ENCODE measurements at regions not wholly inside any gene's neighbourhood (a gene's known extent, or its start where the extent isn't known, plus 50 kb on each side); places are given as distances from the start of the nearest gene placed in this dataset.
"Not testable (repeated sequence)": the region's sequence is repeated elsewhere in the genome, so short reads cannot be mapped to it uniquely, and the experiment has no call there.

- Mint-ChIP-seq H3K36me3 (ENCODE audit: insufficient read depth, unreplicated experiment) (no peaks in the 10 kb centered on the region), H3K4me1 (ENCODE audit: low read depth, unreplicated experiment) (no peaks in the 10 kb centered on the region), H3K9me3 (ENCODE audit: unreplicated experiment) (no peaks in the 10 kb centered on the region), H3K27ac (ENCODE audit: unreplicated experiment) (no peak overlapping the region), H3K4me3 (ENCODE audit: unreplicated experiment) (no peak overlapping the region), H3K27me3 (ENCODE audit: insufficient read depth, unreplicated experiment) (no peaks in the 10 kb centered on the region)
- CTCF ChIA-PET = no interaction called here
- Histone ChIP-seq H3K36me3 (ENCODE audit: control insufficient read depth, insufficient read depth, low read length) (no peaks in the 10 kb centered on the region), H3K4me1 (no peaks in the 10 kb centered on the region), H3K9me3 (no peaks in the 10 kb centered on the region), H3K4me3 (ENCODE audit: low read depth, low read length) (no peak overlapping the region), H3K27me3 (replicated peaks; ENCODE audit: control insufficient read depth, insufficient read depth, low read length) (no peaks in the 10 kb centered on the region)
- POLR2A ChIA-PET = no interaction called here
- TF ChIP-seq CTCF (IDR thresholded peaks at IDR 0.05; ENCODE audit: insufficient read depth in 1 of 2, low read depth in 1 of 2, low read length in 1 of 2, severe bottlenecking in 1 of 2, unreplicated experiment in 1 of 2) = no peak
- BruUV-seq (replicated peaks) = no TSS peak
- intact Hi-C loops (cut with micrococcal nuclease; ENCODE audit: unreplicated experiment) = no loop called here
- no peak for DNase-seq
Measured at GRCh38 chr2:200109421-200109820, 154.0 kb downstream of the MAIP1 start.

- H3K36me3 Mint-ChIP-seq (ENCODE audit: insufficient read depth, unreplicated experiment) = no peaks in the 10 kb centered on the region
- Histone ChIP-seq H3K9me3 (no peaks in the 10 kb centered on the region), H3K27me3 (replicated peaks; ENCODE audit: control insufficient read depth, insufficient read depth, low read length) (no peaks in the 10 kb centered on the region), H3K4me1 (no peaks in the 10 kb centered on the region), H3K36me3 (ENCODE audit: control insufficient read depth, insufficient read depth, low read length) (no peaks in the 10 kb centered on the region), H3K4me3 (ENCODE audit: low read depth, low read length) (no peak overlapping the region)
- H3K4me3 Mint-ChIP-seq (ENCODE audit: unreplicated experiment) = no peak overlapping the region
- CTCF ChIA-PET = no interaction called here
- no peaks in the 10 kb centered on the region for H3K9me3 Mint-ChIP-seq (ENCODE audit: unreplicated experiment)
- intact Hi-C loops (cut with micrococcal nuclease; ENCODE audit: unreplicated experiment) = no loop called here
- H3K27me3 Mint-ChIP-seq (ENCODE audit: insufficient read depth, unreplicated experiment) = no peaks in the 10 kb centered on the region
- TF ChIP-seq CTCF (IDR thresholded peaks at IDR 0.05; ENCODE audit: insufficient read depth in 1 of 2, low read depth in 1 of 2, low read length in 1 of 2, severe bottlenecking in 1 of 2, unreplicated experiment in 1 of 2) = no peak
- no peaks in the 10 kb centered on the region for H3K4me1 Mint-ChIP-seq (ENCODE audit: low read depth, unreplicated experiment)
- no TSS peak for BruUV-seq (replicated peaks)
- DNase-seq = no peak
- no peak overlapping the region for H3K27ac Mint-ChIP-seq (ENCODE audit: unreplicated experiment)
- POLR2A ChIA-PET = interaction anchor here (0.8 kb wide), 1 partner anchor 11 kb away, joined by 3 read pairs; no protein-coding TSS in a partner anchor
Measured at GRCh38 chr2:200110381-200110780, 155.0 kb downstream of the MAIP1 start.

- H3K9me3 Mint-ChIP-seq (ENCODE audit: unreplicated experiment); H3K27me3 ChIP-seq (replicated peaks; ENCODE audit: control insufficient read depth, insufficient read depth, low read length); DNase-seq; H3K9me3 ChIP-seq; H3K4me3 ChIP-seq (ENCODE audit: low read depth, low read length); CTCF ChIA-PET; BruUV-seq (replicated peaks); H3K36me3 Mint-ChIP-seq (ENCODE audit: insufficient read depth, unreplicated experiment); H3K27ac Mint-ChIP-seq (ENCODE audit: unreplicated experiment); H3K4me1 ChIP-seq; POLR2A ChIA-PET; intact Hi-C loops (cut with micrococcal nuclease; ENCODE audit: unreplicated experiment); H3K27me3 Mint-ChIP-seq (ENCODE audit: insufficient read depth, unreplicated experiment); H3K4me1 Mint-ChIP-seq (ENCODE audit: low read depth, unreplicated experiment); H3K4me3 Mint-ChIP-seq (ENCODE audit: unreplicated experiment); H3K36me3 ChIP-seq (ENCODE audit: control insufficient read depth, insufficient read depth, low read length): not testable (repeated sequence)
Measured at GRCh38 chr2:200113016-200113799, 157.8 kb downstream of the MAIP1 start.

All from Caco-2 (cell line).